HG03103 (cell line): ENCODE measurements at regions not wholly inside any gene's neighbourhood (a gene's known extent, or its start where the extent isn't known, plus 50 kb on each side); places are given as distances from the start of the nearest gene placed in this dataset.
"Not testable (repeated sequence)": the region's sequence is repeated elsewhere in the genome, so short reads cannot be mapped to it uniquely, and the experiment has no call there.

Experiments used
- ATAC-seq: cut with Tn5 transposase; IDR thresholded peaks from one replicate; pipeline ENCODE4 v1.9.1; 2021; ENCODE audit warnings: low read depth; ENCODE audit not compliant: unreplicated experiment

GRCh38 chr10:9038146-9038714 is 983.7 kb downstream of the GATA3 start:
- no peak for ATAC-seq

- no peak for ATAC-seq
Measured at GRCh38 chr10:9043466-9043865, 989.0 kb downstream of the GATA3 start.

GRCh38 chr10:9045311-9045710 is 990.8 kb downstream of the GATA3 start:
- ATAC-seq: no peak

GRCh38 chr10:9051328-9051974 is 997.0 kb downstream of the GATA3 start:
- no peak for ATAC-seq

GRCh38 chr10:9052767-9053166 is 998.3 kb downstream of the GATA3 start:
- no peak for ATAC-seq

- ATAC-seq: no peak
Measured at GRCh38 chr10:9056521-9056920, 1002.0 kb downstream of the GATA3 start.

GRCh38 chr10:9057293-9057692 is 1002.8 kb downstream of the GATA3 start:
- not testable (repeated sequence) for ATAC-seq

GRCh38 chr10:9060314-9060713 is 1005.8 kb downstream of the GATA3 start:
- ATAC-seq: no peak

GRCh38 chr10:9061871-9062270 is 1007.4 kb downstream of the GATA3 start:
- ATAC-seq: no peak

GRCh38 chr10:9066152-9066551 is 1011.7 kb downstream of the GATA3 start:
- no peak for ATAC-seq

GRCh38 chr10:9068003-9068402 is 1013.5 kb downstream of the GATA3 start:
- no peak for ATAC-seq

- no peak for ATAC-seq
Measured at GRCh38 chr10:9069136-9069535, 1014.6 kb downstream of the GATA3 start.

GRCh38 chr10:9075420-9075819 is 1020.9 kb downstream of the GATA3 start:
- ATAC-seq: no peak

GRCh38 chr10:9076066-9076465 is 1021.6 kb downstream of the GATA3 start:
- no peak for ATAC-seq

GRCh38 chr10:9081253-9081652 is 1026.8 kb downstream of the GATA3 start:
- no peak for ATAC-seq

GRCh38 chr10:9081961-9082360 is 1027.5 kb downstream of the GATA3 start:
- ATAC-seq: no peak

- ATAC-seq: no peak
Measured at GRCh38 chr10:9091530-9092093, 1037.1 kb downstream of the GATA3 start.

- no peak for ATAC-seq
Measured at GRCh38 chr10:9096288-9096687, 1041.8 kb downstream of the GATA3 start.

- no peak for ATAC-seq
Measured at GRCh38 chr10:9097206-9097990, 1042.9 kb downstream of the GATA3 start.

GRCh38 chr10:9097991-9098306 is 1043.5 kb downstream of the GATA3 start:
- ATAC-seq: no peak

- ATAC-seq: no peak
Measured at GRCh38 chr10:9102026-9102425, 1047.5 kb downstream of the GATA3 start.

GRCh38 chr10:9103301-9103700 is 1048.8 kb downstream of the GATA3 start:
- no peak for ATAC-seq
